NT2/D1 (cell line): ENCODE measurements at regions not wholly inside any gene's neighbourhood (a gene's known extent, or its start where the extent isn't known, plus 50 kb on each side); places are given as distances from the start of the nearest gene placed in this dataset.

Source experiments
- YY1 ChIP-seq: IDR thresholded peaks from 2 replicates; pipeline ENCODE4 v1.6.1; 2011; ENCODE audit not compliant: insufficient read length, insufficient read depth
- ZNF274 ChIP-seq: IDR thresholded peaks from 2 replicates; pipeline ENCODE4 v1.6.1; 2011; ENCODE audit warnings: mild to moderate bottlenecking, low read depth, low read length

- no peak for TF ChIP-seq ZNF274
- no peak for TF ChIP-seq YY1
These were observed 278.9 kb upstream of the CRY1 start for GRCh38 chr12:107372229-107372658.
